Activated CD4-positive, alpha-beta T cell treated with anti-CD3 and anti-CD28 coated beads, Interleukin-2, amount 50 U/mL, for 16 hours (primary cell): ENCODE measurements at regions not wholly inside any gene's neighbourhood (a gene's known extent, or its start where the extent isn't known, plus 50 kb on each side); places are given as distances from the start of the nearest gene placed in this dataset.
"Not testable (repeated sequence)": the region's sequence is repeated elsewhere in the genome, so short reads cannot be mapped to it uniquely, and the experiment has no call there.

ENCODE experiments used
- DNase-seq: peaks from one replicate; pipeline ENCODE4 v3.0.0-alpha.2; 2020

DNA sequence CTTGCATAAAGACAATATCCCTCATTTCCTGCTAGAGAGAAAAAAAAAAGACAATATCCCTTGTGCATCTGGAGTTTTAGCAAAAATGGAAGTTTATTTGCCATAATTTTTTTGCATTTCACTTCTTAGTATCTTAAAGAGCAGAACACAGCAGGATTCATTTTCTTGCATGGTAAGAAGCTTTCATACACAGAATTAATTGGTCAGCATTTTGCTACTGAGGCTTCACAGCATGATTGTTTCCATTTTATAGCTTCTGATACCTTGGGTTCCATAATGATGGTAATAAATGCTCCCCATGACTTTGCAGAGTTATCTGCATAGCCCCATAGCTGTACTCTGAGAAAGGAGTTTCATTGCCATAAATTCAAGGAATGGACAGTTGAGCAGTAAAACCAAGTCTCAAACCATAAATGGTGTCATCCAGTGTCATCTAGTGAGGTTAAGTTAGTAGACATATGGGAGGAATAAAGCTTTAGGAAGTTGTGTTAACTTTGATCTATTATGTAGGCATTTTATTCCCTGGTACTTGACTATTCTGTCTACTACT is 88.8 kb upstream of the PLD5 start:
- no peak for DNase-seq

DNA sequence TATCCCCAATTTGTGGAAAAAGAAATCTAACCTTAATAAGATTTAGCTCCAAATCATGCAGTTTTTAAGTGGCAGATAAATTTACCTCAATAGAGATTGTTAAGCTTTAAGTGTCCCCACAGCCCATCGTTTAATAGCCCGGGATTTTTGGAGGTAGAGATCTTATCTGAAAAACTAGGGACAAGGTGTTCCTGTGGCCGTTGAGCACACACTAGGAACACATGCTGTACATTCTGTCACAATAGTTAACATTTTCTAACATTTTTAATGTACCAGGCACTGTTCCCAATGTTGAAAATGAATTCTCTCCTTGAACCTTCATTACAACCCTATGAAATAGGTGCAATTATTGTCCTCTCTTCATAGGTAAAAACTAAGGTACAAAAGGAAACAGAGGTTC is 85.7 kb upstream of the PLD5 start:
- no peak for DNase-seq

DNA sequence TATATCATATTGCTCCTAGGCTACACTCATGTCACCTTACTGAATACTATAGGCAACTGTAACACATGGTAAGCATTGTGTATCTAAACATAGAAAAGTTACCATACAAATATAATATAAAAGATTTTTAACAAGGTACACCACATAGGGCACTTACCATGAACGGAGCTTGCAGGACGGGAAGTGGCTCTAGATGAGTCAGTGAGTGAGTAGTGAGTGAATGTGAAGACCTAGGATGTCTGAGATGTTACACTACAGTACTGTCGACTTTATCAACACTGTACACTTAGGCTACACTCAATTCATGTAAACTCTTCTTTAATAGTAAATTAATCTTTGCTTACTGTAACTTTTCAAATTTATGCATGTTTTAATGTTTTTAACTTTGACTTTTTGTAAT is 81.0 kb upstream of the PLD5 start:
- no peak for DNase-seq

DNA sequence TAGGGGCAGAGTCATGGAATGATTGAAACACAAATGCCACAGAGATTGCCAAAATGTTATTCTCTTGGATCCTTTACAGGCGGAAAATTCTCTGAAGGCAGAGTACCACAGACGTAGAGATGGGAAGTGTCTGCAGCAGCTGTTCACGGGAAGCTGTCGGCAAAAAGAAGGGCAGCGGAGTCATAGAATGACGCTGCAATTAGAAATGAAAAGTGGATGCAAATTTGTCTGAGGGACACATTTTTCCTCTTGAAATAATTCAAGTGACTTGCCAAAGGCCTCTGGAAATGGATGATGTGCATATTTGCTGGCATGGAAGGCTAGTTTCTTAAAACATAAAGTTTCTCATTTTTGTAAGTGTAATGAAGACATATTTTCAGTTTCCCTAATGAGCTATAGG is 77.5 kb upstream of the PLD5 start:
- no peak for DNase-seq

DNA sequence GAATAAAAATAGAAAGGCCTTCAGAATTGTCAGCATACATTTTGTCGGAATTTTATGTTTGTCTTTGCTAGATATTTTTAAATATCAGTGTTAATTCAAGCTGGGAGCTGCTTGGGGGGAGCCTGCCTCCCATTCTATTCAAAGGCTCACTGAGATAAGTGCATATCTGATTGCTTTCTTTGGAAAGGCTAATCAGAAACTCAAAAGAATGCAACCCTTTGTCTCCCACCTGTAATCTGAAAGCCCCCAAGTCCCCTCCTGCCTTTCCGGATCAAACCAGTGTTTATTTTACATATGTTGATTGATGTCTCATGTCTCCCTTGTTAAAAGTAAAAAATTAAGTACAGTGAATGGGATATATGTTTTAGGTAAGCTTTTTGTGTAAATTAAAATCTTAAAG is 69.3 kb upstream of the PLD5 start:
- DNase-seq: not testable (repeated sequence)

DNA sequence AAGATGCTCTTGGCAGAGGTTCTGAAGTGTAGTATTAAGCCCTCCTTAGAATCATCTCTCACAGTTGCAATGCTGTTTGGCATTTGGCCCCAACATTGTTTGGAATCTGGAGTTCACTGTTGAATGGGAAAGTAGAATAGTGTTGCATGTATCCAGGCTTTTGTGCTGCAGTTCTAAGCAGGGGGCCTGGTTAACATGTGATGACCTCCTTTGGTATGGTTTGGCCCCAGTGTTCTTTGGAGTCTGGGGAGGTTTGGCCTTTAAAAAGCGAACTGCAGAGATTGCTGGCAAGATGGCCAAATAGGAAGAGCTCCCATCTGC is 61.8 kb upstream of the PLD5 start:
- no peak for DNase-seq

DNA sequence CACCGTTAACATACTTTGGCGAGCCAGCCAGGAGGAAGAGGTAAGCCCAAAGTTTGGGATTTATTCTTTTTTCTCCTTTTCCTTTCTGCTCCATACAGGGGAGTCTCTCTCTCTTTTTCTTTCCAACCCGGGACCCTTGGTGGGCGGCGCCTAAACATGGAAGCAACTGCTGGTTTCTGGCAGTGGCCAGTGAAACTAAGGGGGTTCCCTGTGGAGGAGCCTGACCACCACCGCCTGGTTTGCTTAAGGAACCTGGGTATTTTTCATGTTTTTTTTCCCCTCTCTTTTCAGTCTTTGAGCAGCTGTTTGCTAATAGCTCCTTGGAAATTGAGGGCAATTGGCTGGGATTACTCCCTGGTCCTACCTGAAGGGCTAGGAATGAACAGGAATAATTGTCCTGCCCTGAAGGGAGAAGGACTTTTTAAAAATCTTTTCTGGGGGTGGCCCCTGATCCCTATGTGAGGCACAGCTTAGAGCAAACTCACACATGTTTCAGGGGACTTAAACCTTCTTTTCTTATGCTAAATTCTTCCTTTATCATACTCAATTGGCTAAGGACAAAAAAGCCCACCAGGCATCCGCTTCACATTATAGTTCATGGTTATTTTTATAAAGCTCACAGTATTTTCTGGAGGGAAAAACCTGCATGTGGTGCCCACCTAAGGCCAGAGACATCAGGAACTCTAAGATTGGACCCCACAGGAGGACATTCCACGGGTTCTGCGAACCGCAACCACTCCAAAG is 61.3 kb upstream of the PLD5 start:
- no peak for DNase-seq

DNA sequence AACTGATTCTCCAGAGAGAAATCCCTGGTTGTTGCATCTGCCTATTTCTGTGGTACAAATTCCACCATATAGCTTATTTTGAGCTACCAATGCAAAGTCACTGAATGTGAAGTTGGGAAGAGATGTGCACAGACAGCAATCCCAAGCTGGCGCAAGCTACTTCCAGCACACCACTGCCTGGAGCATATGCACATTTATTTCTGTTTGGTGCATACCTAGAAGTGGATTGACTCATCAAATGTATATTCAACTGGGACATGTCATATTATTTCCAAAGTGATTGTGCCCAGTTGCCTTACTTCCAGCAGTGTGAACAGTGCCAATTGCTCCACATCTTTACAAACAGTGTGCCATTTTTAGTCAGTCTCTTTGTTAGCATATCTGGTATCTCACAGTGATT is 58.2 kb upstream of the PLD5 start:
- DNase-seq: no peak

DNA sequence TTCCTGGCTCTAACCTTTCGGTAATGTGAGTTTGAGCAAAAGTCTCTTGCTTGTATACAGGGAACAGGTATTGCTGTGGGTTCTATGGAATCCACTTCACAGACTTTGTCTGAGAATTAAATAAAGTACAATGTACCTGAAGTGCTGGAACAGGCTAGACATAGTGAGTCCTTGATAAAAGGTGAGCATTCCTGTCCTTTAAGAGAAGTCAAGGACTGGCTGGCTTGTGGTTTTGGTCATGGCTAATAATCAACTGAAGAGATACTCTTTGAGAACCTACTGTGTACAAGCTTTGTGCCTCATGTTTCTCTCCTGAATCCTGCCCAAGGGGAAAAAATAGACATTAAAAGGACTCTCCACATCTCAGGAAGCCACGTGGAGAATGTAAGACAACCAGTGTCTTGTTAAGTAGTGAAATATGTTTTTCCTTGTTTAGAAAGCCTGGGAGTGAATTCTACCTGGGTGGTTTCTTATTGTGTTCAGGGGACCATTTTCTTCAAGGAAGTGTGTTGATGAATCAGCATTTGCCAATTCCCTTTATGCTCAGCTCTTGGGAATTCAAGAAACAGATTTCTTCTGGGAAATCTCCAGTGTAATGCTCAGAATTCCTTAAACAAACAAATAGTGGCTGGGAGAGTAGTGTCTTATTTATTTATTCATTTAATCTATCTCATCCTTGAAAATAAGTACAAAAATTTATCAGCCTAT is 55.2 kb upstream of the PLD5 start:
- no peak for DNase-seq
